GM10847 (cell line): ENCODE measurements at regions not wholly inside any gene's neighbourhood (a gene's known extent, or its start where the extent isn't known, plus 50 kb on each side); places are given as distances from the start of the nearest gene placed in this dataset.

Experiments
- POLR2A ChIP-seq: IDR thresholded peaks from 2 replicates; pipeline ENCODE4 v1.6.1; 2011; ENCODE audit not compliant: insufficient read length; ENCODE audit errors: extremely low read depth

DNA sequence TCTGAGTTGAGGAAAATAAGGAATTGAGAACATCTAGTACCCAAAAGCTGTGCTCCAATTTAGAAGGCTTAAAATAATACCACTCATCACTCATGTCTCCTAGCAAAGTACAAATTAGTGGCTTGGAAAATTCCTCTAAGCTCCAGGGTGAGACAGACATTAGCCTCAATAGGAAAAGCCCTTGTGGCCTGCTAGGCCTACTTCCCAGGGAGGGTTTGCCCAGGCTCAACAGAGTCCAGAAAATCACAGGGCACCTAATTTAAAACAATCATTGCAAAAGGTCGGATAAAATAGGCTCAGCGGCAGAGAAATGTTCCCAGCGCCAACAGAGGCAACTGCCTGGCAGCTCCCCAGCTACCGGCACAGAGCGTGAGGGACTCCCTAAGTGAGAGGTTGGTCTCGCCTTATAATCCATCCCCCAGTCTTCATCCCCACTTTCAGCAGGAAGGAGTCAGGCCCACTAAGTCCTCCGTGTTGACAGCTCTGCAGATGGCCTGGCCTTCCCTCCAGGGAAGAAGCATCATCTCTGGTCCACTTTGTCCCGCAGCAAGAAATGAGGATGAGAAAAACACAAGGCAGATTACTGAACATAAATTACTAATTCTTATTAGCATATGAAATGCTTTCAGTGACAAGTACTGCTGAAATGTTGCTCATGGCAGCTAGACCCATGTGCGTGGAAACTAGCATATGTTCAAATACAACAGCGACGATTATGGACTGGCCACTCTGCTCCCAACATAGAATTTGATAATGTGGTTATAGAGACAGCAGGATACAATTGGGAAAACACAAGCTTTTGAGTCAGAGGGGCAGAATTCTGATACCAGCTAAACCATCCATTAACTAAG lies 1177.7 kb upstream of the AUTS2 start:
- no peak for TF ChIP-seq POLR2A

- no peak for TF ChIP-seq POLR2A
Observed at GRCh38 chr7:68421712-68422111, 1176.6 kb upstream of the AUTS2 start.

DNA sequence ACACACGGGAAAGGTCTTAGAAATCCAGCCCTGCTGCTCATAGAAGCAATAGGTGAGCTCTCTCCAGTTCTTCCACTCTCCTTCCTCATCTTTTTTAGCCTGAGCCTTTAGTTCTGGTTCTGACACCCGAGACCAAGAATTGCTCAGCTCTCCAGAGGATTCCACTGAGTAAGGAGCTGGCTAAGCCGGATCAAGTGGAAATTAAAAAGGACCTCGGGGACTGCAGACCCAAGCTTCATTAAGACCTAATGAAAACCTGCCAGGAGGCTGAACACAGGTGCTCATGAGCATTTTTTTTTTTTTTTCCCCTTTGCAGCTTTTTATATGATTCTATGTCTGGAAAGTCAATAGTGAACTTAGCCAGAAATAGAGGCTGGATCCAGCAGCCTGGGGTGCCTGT lies 1176.0 kb upstream of the AUTS2 start:
- TF ChIP-seq POLR2A: no peak

GRCh38 chr7:68423356-68423755 lies 1174.9 kb upstream of the AUTS2 start:
- no peak for TF ChIP-seq POLR2A

GRCh38 chr7:68424658-68425297 lies 1173.5 kb upstream of the AUTS2 start:
- TF ChIP-seq POLR2A: no peak

DNA sequence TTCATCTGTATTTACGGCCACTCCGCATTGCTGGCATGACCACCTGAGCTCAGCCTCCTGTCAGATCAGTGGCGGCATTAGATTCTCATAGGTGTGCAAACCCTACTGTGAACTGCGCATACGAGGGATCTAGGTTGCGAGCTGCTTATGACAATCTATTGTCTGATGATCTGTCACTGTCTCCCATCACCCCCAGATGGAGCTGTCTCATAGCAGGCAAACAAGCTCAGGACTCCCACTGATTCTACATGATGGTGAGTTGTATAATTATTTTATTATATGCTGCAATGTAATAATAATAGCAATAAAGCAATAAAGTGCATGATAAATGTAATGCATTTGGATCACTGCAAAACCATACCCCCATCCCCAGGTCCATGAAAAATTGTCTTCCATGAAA lies 1172.9 kb upstream of the AUTS2 start:
- TF ChIP-seq POLR2A: no peak

DNA sequence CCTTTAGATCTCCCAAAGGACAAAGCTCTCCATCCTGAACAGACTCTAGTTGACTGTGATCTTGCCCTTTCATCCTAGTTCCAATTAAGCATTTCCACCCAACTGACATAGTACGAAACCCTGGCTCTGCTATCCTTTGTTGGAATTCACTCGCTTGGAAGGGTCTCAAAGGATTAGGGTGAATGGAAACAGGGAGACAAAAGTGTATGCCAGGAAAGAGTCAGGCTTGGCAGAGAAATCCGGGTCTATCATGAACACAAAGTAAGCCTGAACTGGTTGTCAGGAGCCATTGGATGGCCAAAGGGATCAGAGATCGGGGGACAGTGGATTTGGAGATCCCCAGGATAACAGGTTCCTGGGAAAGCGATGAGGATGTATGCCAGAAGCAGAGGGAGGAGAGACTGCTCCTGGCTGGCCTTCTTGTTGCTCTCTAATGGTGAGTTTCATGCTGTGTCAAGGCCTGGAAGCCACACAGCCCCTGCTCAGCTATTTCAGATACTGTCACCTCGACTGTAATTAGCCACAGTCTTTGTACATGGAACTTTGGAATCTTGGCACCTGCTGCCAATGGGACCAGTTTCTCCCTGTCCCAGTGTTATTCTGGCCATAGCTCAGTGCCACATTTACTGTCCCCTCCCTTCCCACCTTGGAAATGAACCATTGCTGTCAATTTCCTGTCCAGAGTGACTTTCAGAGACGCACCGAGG lies 1168.7 kb upstream of the AUTS2 start:
- no peak for TF ChIP-seq POLR2A

DNA sequence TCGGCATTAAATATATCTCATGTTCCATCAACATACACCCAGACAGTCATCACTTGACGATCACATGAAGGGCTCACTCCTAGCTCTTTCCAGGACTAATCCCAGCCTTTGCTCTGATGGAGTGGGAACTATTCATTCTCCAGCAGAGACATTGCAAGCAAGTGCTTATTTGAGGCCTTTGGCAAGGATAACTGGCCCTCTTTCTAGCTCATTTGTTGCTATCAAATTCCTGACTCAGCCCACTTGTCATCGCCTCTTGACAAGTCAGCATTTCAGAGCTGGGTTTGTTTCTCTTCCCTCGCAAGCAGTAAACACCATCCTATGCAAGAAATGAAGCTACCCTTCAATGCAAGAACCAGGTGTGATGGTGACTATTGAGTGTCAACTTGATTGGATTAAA lies 1165.7 kb upstream of the AUTS2 start:
- no peak for TF ChIP-seq POLR2A

GRCh38 chr7:68433462-68434070 lies 1164.7 kb upstream of the AUTS2 start:
- TF ChIP-seq POLR2A: no peak

GRCh38 chr7:68434857-68435256 lies 1163.4 kb upstream of the AUTS2 start:
- no peak for TF ChIP-seq POLR2A

DNA sequence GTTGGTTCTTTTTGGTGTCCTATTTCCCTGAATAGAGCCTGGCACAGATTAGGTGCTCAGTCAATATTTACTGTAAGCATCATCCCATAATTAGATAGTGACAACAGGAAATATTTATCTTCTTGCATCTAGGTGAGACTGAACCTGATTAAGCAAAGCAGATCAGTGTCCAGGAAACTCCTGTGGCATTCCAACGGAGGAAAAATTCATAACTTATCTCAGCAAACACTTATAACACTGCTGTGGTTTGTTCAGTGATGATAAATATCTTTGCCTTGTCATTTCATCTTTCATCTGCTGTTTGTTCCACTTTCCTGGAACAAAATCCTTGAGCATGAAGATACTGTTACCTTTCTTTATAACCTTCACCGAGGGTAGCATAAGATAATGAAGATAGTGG lies 1160.3 kb upstream of the AUTS2 start:
- no peak for TF ChIP-seq POLR2A

DNA sequence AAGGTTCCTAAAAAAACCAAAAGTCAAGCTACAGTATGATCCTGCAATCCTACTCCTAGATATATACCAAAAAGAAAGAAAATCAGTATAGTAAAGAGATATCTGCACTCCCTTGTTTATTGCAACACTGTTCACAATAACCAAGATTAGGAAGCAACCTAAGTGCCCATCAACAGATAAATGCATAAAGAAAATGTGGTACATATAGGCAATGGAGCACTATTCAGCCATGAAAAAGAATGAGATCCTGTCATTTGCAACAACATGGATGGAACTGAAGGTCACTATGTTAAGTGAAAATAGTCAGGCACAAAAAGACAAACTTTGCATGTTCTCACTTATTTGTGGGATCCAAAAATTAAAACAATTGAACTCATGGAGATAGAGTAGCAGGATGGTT lies 1159.5 kb upstream of the AUTS2 start:
- TF ChIP-seq POLR2A: no peak

DNA sequence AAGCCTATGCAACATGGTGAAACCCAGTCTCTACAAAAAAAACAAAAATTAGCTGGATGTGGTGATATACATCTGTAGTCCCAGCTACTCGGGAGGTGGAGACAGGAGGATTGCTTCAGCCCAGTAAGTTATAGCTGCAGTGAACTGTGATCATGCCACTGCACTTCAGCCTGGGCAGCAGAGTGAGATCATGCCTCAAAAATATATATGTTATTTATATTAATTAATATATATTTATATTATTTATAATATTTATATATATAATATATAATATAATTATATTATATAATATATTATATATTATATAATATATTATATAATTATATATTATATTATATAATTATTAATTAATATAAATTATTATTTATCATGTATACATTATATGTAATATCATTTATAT lies 1158.4 kb upstream of the AUTS2 start:
- TF ChIP-seq POLR2A: no peak

DNA sequence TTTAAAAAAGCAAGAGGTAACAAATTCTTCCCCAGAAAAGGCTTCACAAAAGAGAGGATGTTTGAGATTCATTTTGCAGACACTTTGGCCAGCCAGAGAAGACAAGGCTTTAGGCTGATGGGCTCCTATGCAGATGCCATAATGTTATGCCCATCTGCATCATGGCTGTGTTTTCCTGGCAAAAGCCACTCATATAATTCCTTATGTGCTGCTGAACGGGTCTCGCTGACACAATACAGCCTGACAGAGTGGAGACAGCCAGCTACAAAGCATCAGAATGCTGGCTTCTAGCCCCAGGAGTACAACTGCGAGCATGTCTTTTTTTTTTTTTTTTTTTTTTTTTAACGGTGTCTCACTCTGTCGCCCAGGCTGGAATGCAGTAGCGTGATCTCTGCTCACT lies 1157.4 kb upstream of the AUTS2 start:
- TF ChIP-seq POLR2A: no peak

DNA sequence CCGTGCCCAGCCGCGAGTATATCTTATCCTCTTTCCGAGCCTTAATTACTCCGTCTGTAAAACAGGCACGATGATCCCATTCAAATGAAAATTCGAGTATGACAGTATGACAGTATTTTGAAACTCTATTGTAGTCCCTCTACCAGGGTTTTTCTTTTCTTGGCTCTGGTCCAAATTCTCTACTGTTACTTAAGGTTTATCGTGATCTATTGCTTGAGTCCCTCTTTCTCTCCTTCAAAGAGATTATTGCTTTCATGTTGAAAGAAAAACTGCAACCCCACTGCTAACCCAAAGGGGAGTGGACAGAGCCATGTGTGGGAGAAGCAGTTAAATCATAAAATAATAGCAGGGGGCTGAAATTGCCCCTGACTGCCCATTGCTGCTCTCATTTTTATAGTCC lies 1156.6 kb upstream of the AUTS2 start:
- TF ChIP-seq POLR2A: no peak

DNA sequence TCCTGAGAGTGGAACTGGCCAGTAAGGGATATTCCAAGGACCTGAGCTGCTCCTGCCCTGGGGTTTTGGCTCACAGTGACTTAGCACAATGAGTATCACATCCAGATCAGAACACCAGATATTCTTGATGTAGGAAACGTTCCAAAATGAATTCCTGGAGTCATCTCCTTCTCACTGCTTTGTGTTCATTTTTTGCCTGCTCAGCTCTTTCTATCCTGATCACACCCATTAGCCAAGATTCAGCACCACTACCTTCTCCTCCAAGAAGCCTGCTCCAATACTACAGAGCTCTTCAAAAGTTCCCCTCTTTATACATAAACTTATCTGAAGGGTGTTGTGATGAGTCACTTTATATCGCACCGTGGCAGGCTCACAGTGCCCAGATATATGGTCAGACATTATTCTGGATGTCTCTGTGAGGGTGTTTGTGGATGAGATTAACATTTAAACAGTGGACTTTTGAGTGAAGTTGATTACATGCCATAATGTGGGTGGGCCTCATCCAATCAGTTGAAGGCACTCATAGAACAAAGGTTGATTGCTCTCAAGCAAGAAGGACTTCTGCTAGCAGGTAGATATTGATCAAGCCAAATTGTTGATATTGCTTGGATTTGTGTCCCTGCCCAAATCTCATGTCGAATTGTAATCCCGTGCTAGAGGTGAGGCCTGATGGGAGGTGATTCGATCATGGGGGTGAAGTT lies 1155.2 kb upstream of the AUTS2 start:
- TF ChIP-seq POLR2A: no peak

- no peak for TF ChIP-seq POLR2A
Observed at GRCh38 chr7:68444042-68444441, 1154.2 kb upstream of the AUTS2 start.
